Activated CD8-positive, alpha-beta memory T cell treated with anti-CD3 and anti-CD28 coated beads for 48 hours (primary cell): ENCODE measurements at regions not wholly inside any gene's neighbourhood (a gene's known extent, or its start where the extent isn't known, plus 50 kb on each side); places are given as distances from the start of the nearest gene placed in this dataset.
"Not testable (repeated sequence)": the region's sequence is repeated elsewhere in the genome, so short reads cannot be mapped to it uniquely, and the experiment has no call there.

Experiments used
- DNase-seq, 3 experiments: peaks; one replicate each; pipeline ENCODE4 v3.0.0-alpha.2; 2020; ENCODE audit warnings: low read depth in 2 of 3, low spot score in 2 of 3

DNA sequence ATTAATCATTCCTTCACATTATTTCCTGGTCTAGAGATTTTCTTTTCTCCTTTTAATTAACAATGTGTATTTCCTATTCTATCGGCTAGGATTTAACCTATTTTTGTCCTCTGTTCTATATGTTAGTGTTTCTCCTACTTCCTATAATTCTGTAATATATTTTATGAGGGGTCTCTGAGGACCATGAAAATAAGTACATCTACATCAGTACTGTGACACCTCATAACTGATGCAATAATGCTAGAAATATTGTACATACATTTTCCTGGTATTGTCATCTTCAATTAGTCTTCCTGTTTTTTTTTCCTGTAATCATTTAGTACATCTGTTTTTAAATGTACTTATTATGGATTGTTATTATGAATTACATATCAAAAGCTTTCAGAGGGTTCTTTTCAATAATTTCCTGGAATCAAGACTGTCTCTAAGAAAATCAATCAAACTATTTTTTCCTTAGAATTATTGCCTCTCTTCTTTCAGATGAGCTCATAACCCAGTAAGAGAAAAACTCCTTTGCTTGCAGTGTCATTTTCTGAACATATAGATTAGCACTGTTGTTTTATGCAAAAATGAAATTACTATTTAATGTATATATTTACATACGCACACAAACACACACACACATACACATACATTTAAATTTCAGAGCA lies 1004.3 kb downstream of the SLITRK5 start:
- no peak for DNase-seq

GRCh38 chr13:88676016-88676415 lies 1004.8 kb downstream of the SLITRK5 start:
- DNase-seq = no peak

- no peak for DNase-seq
These were observed 1014.3 kb downstream of the SLITRK5 start for GRCh38 chr13:88685459-88685858.

DNA sequence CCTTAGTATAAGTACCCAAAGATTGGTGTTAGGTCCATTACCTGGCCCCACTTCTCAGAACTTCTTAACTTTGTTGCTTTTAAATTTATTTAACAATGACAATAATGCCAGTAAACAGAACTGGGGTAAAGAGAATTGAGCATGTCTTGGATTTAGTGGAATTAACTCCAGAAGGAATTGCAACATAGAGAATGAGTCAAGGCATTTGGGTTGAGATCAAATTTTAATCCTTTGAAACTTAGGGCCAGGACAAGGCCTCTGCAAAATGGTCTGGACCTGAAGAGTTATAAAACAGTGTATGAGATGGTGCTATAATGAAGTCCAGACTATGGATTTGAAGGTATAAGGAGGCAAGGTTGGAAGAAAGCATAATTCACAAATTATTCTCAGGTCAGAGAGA lies 1030.4 kb downstream of the SLITRK5 start:
- no peak for DNase-seq

- no peak for DNase-seq
These were observed 1033.6 kb downstream of the SLITRK5 start for GRCh38 chr13:88704600-88705275.

- DNase-seq = no peak
These were observed 1036.5 kb downstream of the SLITRK5 start for GRCh38 chr13:88707646-88708045.

DNA sequence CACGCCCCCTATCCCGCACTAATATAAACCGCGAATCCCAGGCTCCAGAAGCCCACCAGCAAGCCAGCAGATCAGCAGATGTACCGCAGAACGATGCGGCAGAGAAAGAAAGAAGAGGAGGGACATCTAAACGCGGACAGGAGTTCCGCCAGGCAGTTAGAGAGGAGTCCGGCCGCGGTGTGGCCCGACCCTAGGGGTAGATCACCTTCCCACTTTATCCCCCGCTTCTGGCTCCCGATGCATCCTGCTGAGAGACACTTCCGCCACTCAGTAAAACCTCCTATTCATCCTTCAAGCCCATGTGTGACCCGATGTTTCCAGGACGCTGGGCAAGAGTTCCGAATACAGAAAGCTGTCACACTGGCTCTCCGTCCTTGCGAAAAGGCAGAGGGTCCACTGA lies 1046.8 kb downstream of the SLITRK5 start:
- DNase-seq = no peak

GRCh38 chr13:88718781-88719180 lies 1047.6 kb downstream of the SLITRK5 start:
- DNase-seq = no peak

DNA sequence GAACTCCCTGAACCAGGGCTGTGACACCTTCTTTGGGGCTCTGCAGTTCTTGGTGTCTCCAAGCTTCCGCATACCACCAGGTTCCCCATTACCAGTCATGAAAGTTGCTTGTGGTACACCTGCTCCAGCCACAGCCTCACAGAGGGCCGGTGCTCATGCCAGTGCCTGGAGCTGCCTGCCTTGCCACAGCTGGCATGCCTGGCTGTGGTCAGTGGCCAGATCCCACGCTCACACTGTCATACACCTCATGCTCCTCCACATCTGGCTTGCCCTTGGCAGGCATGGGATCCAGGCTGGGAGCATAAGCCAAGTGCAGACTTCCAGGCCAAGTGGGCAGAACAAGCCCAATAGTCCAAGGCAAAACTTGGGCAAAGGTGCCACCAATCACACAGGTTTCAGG lies 1054.9 kb downstream of the SLITRK5 start:
- DNase-seq = no peak

DNA sequence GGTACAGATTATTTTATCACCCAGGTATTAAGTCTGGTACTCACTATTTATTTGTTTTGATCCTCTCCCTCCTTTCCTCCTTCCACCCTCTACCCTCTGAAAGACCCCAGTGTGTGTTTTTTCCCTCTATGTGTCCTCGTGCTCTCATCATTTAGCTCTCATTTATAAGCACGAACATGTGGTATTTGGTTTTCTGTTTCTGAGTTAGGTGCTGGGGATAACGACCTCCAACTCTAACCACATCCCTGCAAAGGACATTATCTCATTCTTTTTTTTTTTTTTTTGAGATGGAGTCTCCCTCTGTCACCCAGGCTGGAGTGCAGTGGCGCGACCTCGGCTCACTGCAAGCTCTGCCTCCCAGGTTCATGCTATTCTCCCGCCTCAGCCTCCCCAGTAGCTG lies 1056.1 kb downstream of the SLITRK5 start:
- not testable (repeated sequence) for DNase-seq

GRCh38 chr13:88729605-88730004 lies 1058.4 kb downstream of the SLITRK5 start:
- no peak for DNase-seq

DNA sequence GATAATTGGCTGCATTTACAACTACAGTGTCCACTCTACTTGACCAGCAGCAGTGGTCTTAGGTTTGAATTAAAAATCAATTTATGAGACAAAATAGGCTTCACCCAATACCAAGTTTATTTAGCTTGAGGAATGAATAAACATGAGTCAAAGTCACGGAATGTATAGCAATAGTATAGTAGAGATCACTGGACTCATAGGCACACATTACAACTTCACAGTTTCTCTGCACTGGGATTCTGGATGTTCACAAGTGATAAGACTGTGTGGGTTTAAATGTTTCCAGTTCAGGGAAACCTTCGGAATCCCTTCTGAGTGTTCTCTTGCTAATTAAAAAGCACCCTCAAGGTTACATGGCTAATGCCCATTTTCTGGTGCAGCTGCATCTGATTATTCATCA lies 1064.9 kb downstream of the SLITRK5 start:
- no peak for DNase-seq

- DNase-seq = no peak
These were observed 1068.0 kb downstream of the SLITRK5 start for GRCh38 chr13:88739195-88739594.

DNA sequence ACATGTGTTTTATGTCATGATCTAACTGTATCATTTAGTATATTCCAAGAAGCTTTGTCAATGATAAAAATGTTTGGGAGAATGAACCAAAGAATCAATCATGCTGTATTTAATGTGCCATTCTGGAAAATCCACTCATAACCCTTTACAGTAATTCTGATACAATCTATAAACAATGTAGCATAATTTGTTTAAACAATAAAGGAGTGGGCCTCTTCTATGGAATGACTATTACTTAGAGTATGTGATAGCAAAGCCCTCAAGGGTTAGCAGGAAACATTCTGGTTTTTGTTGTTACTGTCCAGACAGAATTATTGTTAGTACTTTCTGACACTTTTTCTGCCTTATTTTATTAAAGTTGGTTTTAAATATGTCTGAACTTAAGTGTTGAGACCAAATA lies 1073.1 kb downstream of the SLITRK5 start:
- DNase-seq = no peak

GRCh38 chr13:88745011-88745410 lies 1073.8 kb downstream of the SLITRK5 start:
- DNase-seq = no peak

GRCh38 chr13:88752041-88752440 lies 1080.9 kb downstream of the SLITRK5 start:
- no peak for DNase-seq

- no peak for DNase-seq
These were observed 1083.0 kb downstream of the SLITRK5 start for GRCh38 chr13:88754141-88754540.

GRCh38 chr13:88761145-88761544 lies 1090.0 kb downstream of the SLITRK5 start:
- no peak for DNase-seq

DNA sequence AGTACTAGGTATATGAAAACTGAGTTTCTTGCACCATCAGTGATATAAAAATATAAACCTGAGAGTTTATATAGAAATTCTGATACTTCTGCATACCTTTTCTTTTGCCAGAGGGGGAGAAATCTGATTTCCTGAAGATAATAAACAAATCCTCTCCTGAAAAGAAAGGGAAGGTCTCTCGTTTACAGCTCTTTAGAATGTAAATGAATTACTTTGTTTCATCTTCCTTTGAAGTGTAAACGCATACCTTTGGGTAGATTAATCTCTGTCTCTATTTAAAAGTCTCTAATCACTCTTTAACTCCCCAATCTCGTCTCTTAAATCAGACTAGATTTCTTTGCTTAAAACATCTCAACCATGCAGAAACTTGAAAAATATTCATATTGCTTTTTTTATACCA lies 1092.9 kb downstream of the SLITRK5 start:
- no peak for DNase-seq

- DNase-seq = no peak
These were observed 1129.3 kb downstream of the SLITRK5 start for GRCh38 chr13:88800505-88800904.

DNA sequence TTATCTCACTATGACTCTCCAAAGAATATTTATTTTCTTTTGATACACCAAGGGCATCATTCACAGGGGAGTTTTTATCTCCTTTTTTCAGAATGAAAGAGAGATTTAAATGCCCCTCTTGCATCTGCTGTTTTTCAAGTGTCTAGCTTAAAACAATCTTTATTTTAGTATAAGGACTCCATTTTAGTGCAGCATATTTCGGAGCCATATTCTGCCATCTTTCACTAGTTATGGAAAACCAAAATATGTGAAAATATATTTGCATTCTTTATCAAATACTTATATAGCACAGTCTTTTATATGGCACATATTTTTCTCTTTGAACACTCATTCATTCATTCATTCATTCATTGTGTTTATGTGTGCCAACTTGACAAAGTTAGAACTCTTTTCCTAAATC lies 1130.2 kb downstream of the SLITRK5 start:
- no peak for DNase-seq

DNA sequence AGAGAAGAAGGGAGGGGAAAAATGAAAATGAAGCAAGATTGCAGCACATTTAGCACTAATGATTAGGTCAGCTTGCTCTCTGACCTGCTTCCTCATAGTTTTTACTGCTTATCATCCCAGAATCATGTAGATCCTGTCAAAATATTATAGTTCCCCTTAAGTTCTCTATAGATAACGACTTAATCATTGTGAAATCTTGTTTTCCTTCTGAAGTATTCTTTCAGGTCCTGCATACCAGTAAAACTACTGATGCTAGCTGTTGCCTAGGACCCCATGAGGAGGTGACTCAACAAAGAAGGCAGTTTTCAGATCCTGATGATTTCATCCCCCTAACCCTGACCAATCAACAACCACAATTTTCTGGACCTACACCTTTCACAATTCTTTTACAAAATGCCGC lies 1131.7 kb downstream of the SLITRK5 start:
- no peak for DNase-seq

DNA sequence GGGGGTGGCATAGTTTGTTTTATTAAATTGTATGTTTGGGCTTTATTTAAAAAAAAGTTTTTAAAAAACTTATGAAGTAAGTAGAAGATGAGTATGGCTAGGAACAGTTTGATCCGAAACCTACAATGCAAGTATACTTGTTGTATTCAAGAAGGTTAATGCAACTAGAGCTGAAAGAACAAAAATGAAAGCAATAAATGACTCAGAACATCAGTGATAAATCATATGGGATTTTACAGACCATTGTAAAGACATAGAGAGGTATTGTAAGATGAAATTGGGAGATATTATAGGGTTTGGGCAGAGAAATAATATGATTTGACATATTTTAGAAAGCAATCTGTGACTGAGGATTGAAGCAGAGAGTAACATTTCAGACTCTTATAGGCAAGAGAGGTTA lies 1135.3 kb downstream of the SLITRK5 start:
- DNase-seq = no peak
